Endothelial cell of umbilical vein (primary cell): ENCODE measurements at regions not wholly inside any gene's neighbourhood (a gene's known extent, or its start where the extent isn't known, plus 50 kb on each side); places are given as distances from the start of the nearest gene placed in this dataset.

Experiments used
- BruUV-seq: library from RNA; stranded (reverse); fragments of 400-500 nt; replicated peaks from 2 replicates; lab custom pipeline; 2021; lab: Mats Ljungman, UMichigan
- CTCF ChIA-PET: fragments of 300-600, 350-600 bp; sonication (Branson Sonifier 250); formaldehyde crosslinking; loops from one replicate; lab custom pipeline; 2021; ENCODE audit warnings: antibody characterized with exemption, inconsistent platforms; lab: Charles Lee
- POLR2A ChIA-PET: fragments of 300-600, 350-600 bp; sonication (Branson Sonifier 250); formaldehyde crosslinking; loops from one replicate; lab custom pipeline; 2021; ENCODE audit warnings: antibody characterized with exemption, inconsistent platforms; lab: Charles Lee
- DNase-seq: peaks from one replicate; pipeline ENCODE4 v3.0.0-alpha.2; 2011; ENCODE audit warnings: low read depth, low spot score
- FAIRE-seq: peaks from 2 replicates; lab custom pipeline; 2011; peaks lifted over from hg19 to GRCh38; lab: Jason Lieb, UNC
- H2AFZ ChIP-seq: 2 replicates; pipeline ENCODE4 v1.6.0; 2012; ENCODE audit warnings: low read depth, low read length, control low read depth, inconsistent platforms
- H3K27ac ChIP-seq: 2 replicates; pipeline ENCODE4 v1.5.1; 2011; ENCODE audit warnings: low read depth, mild to moderate bottlenecking, control low read depth, low read length, moderate library complexity; ENCODE audit not compliant: insufficient read depth
- H3K27me3 ChIP-seq, 2 experiments: 2 replicates each; pipeline versions ENCODE4 v1.6.0 to v1.6.1; 2011; ENCODE audit warnings: low read length in 2 of 2, mixed read lengths in 1 of 2; ENCODE audit not compliant: control insufficient read depth in 2 of 2, insufficient read depth in 2 of 2
- H3K36me3 ChIP-seq, 2 experiments: 2 replicates in 1 of 2; 3 replicates in 1 of 2; pipeline ENCODE4 v1.5.1; 2011; ENCODE audit warnings: low read length in 2 of 2, mild to moderate bottlenecking in 1 of 2, moderate library complexity in 1 of 2; ENCODE audit not compliant: control insufficient read depth in 2 of 2, insufficient read depth in 2 of 2; ENCODE audit errors: extremely low read depth in 1 of 2
- H3K4me1 ChIP-seq: 3 replicates; pipeline ENCODE4 v1.5.1; 2011; ENCODE audit warnings: mild to moderate bottlenecking, low read length; ENCODE audit not compliant: control insufficient read depth, insufficient read depth; ENCODE audit errors: extremely low read depth
- H3K4me2 ChIP-seq: 2 replicates; pipeline ENCODE4 v1.6.1; 2011; ENCODE audit warnings: low read length, control low read depth, mixed read lengths; ENCODE audit not compliant: insufficient read depth
- H3K4me3 ChIP-seq, 3 experiments: fragments of 200-600 bp in 1 of 3; sonication (generic), shearing (Covaris generic) in 1 of 3; replicated peaks in 1 of 3; 2 replicates each; pipeline ENCODE4 v1.5.1; 2011 to 2016; ENCODE audit warnings: control low read depth in 3 of 3, low read length in 3 of 3, mild to moderate bottlenecking in 2 of 3, inconsistent platforms in 1 of 3, low read depth in 1 of 3, moderate library complexity in 1 of 3; ENCODE audit not compliant: insufficient read depth in 1 of 3
- H3K79me2 ChIP-seq: 2 replicates; pipeline ENCODE4 v1.6.0; 2012; ENCODE audit warnings: low read length, inconsistent platforms; ENCODE audit not compliant: control insufficient read depth, insufficient read depth
- H3K9ac ChIP-seq: replicated peaks from 2 replicates; pipeline ENCODE3; 2011; ENCODE audit warnings: low read length, control low read depth; ENCODE audit not compliant: insufficient read depth; ENCODE audit errors: extremely low read depth
- H3K9me1 ChIP-seq: replicated peaks from 3 replicates; pipeline ENCODE4 v1.6.0; 2011; ENCODE audit warnings: mild to moderate bottlenecking, low read length; ENCODE audit not compliant: control insufficient read depth, insufficient read depth; ENCODE audit errors: extremely low read depth
- H3K9me3 ChIP-seq: replicated peaks from 2 replicates; pipeline ENCODE4 v1.5.1; 2012; ENCODE audit warnings: low read length, inconsistent platforms; ENCODE audit not compliant: control insufficient read depth, insufficient read depth
- H4K20me1 ChIP-seq: replicated peaks from 2 replicates; pipeline ENCODE3; 2011; ENCODE audit warnings: mild to moderate bottlenecking, low read length; ENCODE audit not compliant: control insufficient read depth, insufficient read depth; ENCODE audit errors: extremely low read depth
- EZH2 ChIP-seq: IDR thresholded peaks from 2 replicates; pipeline ENCODE4 v1.6.1; 2012; ENCODE audit warnings: borderline replicate concordance, low read depth, mild to moderate bottlenecking, moderate library complexity, low read length, inconsistent platforms; ENCODE audit not compliant: severe bottlenecking
- FOS ChIP-seq: IDR thresholded peaks from 2 replicates; pipeline ENCODE4 v1.6.1; 2011; ENCODE audit warnings: mild to moderate bottlenecking, low read length, moderate library complexity, borderline replicate concordance; ENCODE audit not compliant: insufficient read depth
- GATA2 ChIP-seq: IDR thresholded peaks from 2 replicates; pipeline ENCODE4 v1.7.0; 2011; ENCODE audit warnings: low read depth, mild to moderate bottlenecking, moderate library complexity, mixed read lengths, low read length; ENCODE audit not compliant: insufficient read length, insufficient read depth
- JUN ChIP-seq: IDR thresholded peaks from 2 replicates; pipeline ENCODE4 v1.6.1; 2011; ENCODE audit warnings: borderline replicate concordance, low read depth; ENCODE audit not compliant: insufficient read length, insufficient read depth
- MYC ChIP-seq: IDR thresholded peaks from one replicate; pipeline ENCODE4 v1.6.1; 2011; ENCODE audit warnings: mild to moderate bottlenecking, low read depth, low read length
- POLR2A ChIP-seq: IDR thresholded peaks from 2 replicates; pipeline ENCODE4 v1.6.1; 2012; ENCODE audit warnings: low read depth, mild to moderate bottlenecking, control low read depth, low read length
- POLR2AphosphoS5 ChIP-seq: IDR thresholded peaks from 2 replicates; pipeline ENCODE4 v1.6.1; 2012; ENCODE audit warnings: low read depth, mild to moderate bottlenecking, control low read depth, low read length, moderate library complexity; ENCODE audit not compliant: insufficient read depth
- dilution Hi-C: fragments of 300-500 bp; cut with MboI; formaldehyde crosslinking; loops from one replicate; pipeline ENCODE4 v1.15.0; 2019; ENCODE audit warnings: low sequenced_read_pairs; ENCODE audit not compliant: extremely low pct_ligation_motif_present
- intact Hi-C: fragments of 100-400 bp; cut with micrococcal nuclease; formaldehyde crosslinking; loops from one replicate; pipeline ENCODE4 v1.10.0; 2022
- TF ChIP-seq, protein P1 (sequence below): IDR thresholded peaks from 2 replicates; pipeline ENCODE4 v1.6.1; 2011; ENCODE audit not compliant: insufficient read depth, insufficient read length
- TF ChIP-seq, protein P2 (sequence below), 2 donors: IDR thresholded peaks; 1 replicate in 1 of 2; 2 replicates in 1 of 2; pipeline ENCODE4 v1.5.1; 2011; ENCODE audit warnings: low read length in 2 of 2, mild to moderate bottlenecking in 2 of 2, moderate library complexity in 2 of 2, control low read depth in 1 of 2, inconsistent platforms in 1 of 2, low read depth in 1 of 2; ENCODE audit not compliant: insufficient read depth in 1 of 2; ENCODE audit errors: extremely low read depth in 1 of 2

DNA sequence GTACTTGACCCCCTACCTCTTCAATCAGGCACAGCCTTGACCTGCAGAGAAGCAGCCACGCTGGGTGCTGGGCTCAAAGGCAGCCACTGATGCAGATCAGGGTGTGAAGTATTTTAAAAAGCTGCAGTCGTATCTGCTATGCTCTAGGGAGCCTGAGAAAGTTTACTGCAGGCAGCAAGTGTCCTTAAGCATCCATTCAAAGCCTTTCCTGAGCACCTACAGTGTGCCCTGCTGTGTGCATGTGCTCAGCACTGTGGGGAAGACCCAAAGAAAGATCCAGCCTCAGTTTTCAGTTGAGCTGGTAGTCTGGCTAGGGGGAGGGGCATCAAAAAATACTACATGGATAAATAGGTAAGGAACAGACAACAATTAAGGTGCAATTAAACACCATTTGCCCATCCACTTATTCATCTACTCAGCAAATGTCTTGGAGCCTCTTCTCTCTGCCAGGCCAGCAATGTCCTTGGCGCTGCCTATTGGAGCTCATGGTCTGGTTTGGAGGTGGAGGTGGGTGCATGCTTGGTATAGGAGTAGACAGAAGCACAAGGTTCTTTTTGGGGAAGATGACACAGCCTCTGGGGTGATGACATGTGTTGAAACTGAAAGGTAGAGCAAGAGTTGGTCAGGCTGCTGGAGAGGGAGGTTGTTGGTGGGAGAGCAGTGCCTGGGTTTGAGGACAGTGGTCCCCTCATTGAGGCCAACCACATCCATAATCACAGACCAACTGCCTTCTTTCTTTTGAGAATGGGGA lies 85.9 kb upstream of the PRR23C start:
- no peak for FAIRE-seq
- POLR2A ChIA-PET = no interaction called here
- TF ChIP-seq EZH2 (no peak), FOS (no peak), POLR2AphosphoS5 (no peak), POLR2A (no peak), JUN (no peak), GATA2 (no peak), MYC (no peak)
- TF ChIP-seq, protein P1, sequence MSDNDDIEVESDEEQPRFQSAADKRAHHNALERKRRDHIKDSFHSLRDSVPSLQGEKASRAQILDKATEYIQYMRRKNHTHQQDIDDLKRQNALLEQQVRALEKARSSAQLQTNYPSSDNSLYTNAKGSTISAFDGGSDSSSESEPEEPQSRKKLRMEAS = no peak
- TF ChIP-seq, protein P2, sequence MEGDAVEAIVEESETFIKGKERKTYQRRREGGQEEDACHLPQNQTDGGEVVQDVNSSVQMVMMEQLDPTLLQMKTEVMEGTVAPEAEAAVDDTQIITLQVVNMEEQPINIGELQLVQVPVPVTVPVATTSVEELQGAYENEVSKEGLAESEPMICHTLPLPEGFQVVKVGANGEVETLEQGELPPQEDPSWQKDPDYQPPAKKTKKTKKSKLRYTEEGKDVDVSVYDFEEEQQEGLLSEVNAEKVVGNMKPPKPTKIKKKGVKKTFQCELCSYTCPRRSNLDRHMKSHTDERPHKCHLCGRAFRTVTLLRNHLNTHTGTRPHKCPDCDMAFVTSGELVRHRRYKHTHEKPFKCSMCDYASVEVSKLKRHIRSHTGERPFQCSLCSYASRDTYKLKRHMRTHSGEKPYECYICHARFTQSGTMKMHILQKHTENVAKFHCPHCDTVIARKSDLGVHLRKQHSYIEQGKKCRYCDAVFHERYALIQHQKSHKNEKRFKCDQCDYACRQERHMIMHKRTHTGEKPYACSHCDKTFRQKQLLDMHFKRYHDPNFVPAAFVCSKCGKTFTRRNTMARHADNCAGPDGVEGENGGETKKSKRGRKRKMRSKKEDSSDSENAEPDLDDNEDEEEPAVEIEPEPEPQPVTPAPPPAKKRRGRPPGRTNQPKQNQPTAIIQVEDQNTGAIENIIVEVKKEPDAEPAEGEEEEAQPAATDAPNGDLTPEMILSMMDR (IDR thresholded peaks at IDR 0.05; ENCODE audit: extremely low read depth in 1 of 2, insufficient read depth in 1 of 2, low read depth in 1 of 2, low read length in 2 of 2) = no peak
- CTCF ChIA-PET = no interaction called here
- H4K20me1 ChIP-seq = no peaks in the 10 kb centered on the region
- H3K4me2 ChIP-seq = no peak overlapping the region
- H3K4me3 ChIP-seq = no peak overlapping the region
- no peaks in the 10 kb centered on the region for H3K9me1 ChIP-seq
- H3K36me3 ChIP-seq = no peaks in the 10 kb centered on the region
- dilution Hi-C loops = no loop called here
- H2AFZ ChIP-seq = no peak overlapping the region
- H3K27ac ChIP-seq = no peak overlapping the region
- intact Hi-C loops = no loop called here
- DNase-seq = no peak
- BruUV-seq = no TSS peak
- H3K27me3 ChIP-seq = no peaks in the 10 kb centered on the region
- H3K9me3 ChIP-seq = no peaks in the 10 kb centered on the region
- no peaks in the 10 kb centered on the region for H3K79me2 ChIP-seq
- H3K9ac ChIP-seq = no peak overlapping the region
- no peaks in the 10 kb centered on the region for H3K4me1 ChIP-seq
